ENCODE measurements at regions not wholly inside any gene's neighbourhood (a gene's known extent, or its start where the extent isn't known, plus 50 kb on each side); places are given as distances from the start of the nearest gene placed in this dataset.

- Mint-ChIP-seq H3K4me3 (ENCODE audit: low read depth) (no peak overlapping the region), H3K27ac (no peak overlapping the region), H3K36me3 (ENCODE audit: insufficient read depth) (no peaks in the 10 kb centered on the region), H3K4me1 (ENCODE audit: low read depth) (no peaks in the 10 kb centered on the region), H3K27me3 (peaks cover 22% of the 10 kb centered on the region), H3K9me3 (ENCODE audit: low read depth) (no peaks in the 10 kb centered on the region)
- DNase-seq (ENCODE audit: low spot score, unreplicated experiment) = no peak
- TF ChIP-seq CTCF (IDR thresholded peaks at IDR 0.05; ENCODE audit: unreplicated experiment) = no peak
These were observed 125.6 kb upstream of the MAFB start for GRCh38 chr20:40814631-40814960.

- Mint-ChIP-seq H3K27me3 (peaks cover 15% of the 10 kb centered on the region), H3K4me3 (ENCODE audit: low read depth) (no peak overlapping the region), H3K9me3 (ENCODE audit: low read depth) (no peaks in the 10 kb centered on the region), H3K4me1 (ENCODE audit: low read depth) (no peaks in the 10 kb centered on the region), H3K27ac (no peak overlapping the region), H3K36me3 (ENCODE audit: insufficient read depth) (no peaks in the 10 kb centered on the region)
- no peak for TF ChIP-seq CTCF (IDR thresholded peaks at IDR 0.05; ENCODE audit: unreplicated experiment)
- DNase-seq (ENCODE audit: low spot score, unreplicated experiment) = no peak
These were observed 126.4 kb upstream of the MAFB start for GRCh38 chr20:40815156-40816038.

- Mint-ChIP-seq H3K27ac (peak overlapping the region; percentile 45), H3K9me3 (ENCODE audit: low read depth) (no peaks in the 10 kb centered on the region), H3K36me3 (ENCODE audit: insufficient read depth) (no peaks in the 10 kb centered on the region), H3K4me3 (ENCODE audit: low read depth) (no peak overlapping the region), H3K27me3 (peaks cover 17% of the 10 kb centered on the region), H3K4me1 (ENCODE audit: low read depth) (no peaks in the 10 kb centered on the region)
- no peak for TF ChIP-seq CTCF (IDR thresholded peaks at IDR 0.05; ENCODE audit: unreplicated experiment)
- DNase-seq (ENCODE audit: low spot score, unreplicated experiment) = no peak
These were observed 127.0 kb upstream of the MAFB start for GRCh38 chr20:40816039-40816352.

GRCh38 chr20:40821429-40821828, 132.4 kb upstream of the MAFB start:
- Mint-ChIP-seq H3K4me3 (ENCODE audit: low read depth) (no peak overlapping the region), H3K27me3 (peaks cover 19% of the 10 kb centered on the region), H3K27ac (no peak overlapping the region), H3K36me3 (ENCODE audit: insufficient read depth) (no peaks in the 10 kb centered on the region), H3K4me1 (ENCODE audit: low read depth) (no peaks in the 10 kb centered on the region), H3K9me3 (ENCODE audit: low read depth) (peaks cover 4% of the 10 kb centered on the region)
- TF ChIP-seq CTCF (IDR thresholded peaks at IDR 0.05; ENCODE audit: unreplicated experiment) = no peak
- no peak for DNase-seq (ENCODE audit: low spot score, unreplicated experiment)

- H3K4me1 Mint-ChIP-seq (ENCODE audit: low read depth) = no peaks in the 10 kb centered on the region
- TF ChIP-seq CTCF (IDR thresholded peaks at IDR 0.05; ENCODE audit: unreplicated experiment) = no peak
- no peak overlapping the region for H3K4me3 Mint-ChIP-seq (ENCODE audit: low read depth)
These were observed 137.7 kb upstream of the MAFB start for GRCh38 chr20:40826699-40827098.

More at GRCh38 chr20:40826699-40827098, 137.7 kb upstream of the MAFB start:
- peaks cover 12% of the 10 kb centered on the region for H3K27me3 Mint-ChIP-seq
- DNase-seq (ENCODE audit: low spot score, unreplicated experiment) = no peak
- H3K9me3 Mint-ChIP-seq (ENCODE audit: low read depth) = peaks cover 4% of the 10 kb centered on the region
- no peak overlapping the region for H3K27ac Mint-ChIP-seq
- no peaks in the 10 kb centered on the region for H3K36me3 Mint-ChIP-seq (ENCODE audit: insufficient read depth)
